GM18858 (cell line): ENCODE measurements at regions not wholly inside any gene's neighbourhood (a gene's known extent, or its start where the extent isn't known, plus 50 kb on each side); places are given as distances from the start of the nearest gene placed in this dataset.

Experiments
- ATAC-seq: cut with Tn5 transposase; IDR thresholded peaks from one replicate; pipeline ENCODE4 v1.9.1; 2021; ENCODE audit not compliant: unreplicated experiment

DNA sequence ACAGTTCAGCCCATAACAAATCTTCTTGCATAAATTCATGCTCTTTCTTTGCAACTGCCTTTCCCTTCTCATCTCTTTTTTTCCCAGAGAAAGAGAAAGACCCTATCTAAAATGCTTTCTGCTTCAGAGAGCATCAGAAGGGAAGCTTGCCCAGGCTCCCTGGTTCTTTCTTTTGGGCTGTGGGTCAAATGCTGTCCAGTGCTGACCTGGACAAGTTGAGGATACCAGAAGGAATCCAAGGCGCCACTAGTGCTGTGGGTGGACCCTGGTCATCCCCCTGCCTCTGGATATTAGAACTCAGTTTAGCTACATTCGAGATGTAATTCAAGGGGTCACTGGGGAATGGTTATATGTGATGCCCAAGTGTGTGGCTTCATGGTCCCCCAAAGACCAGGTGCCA is 411.6 kb downstream of the RPS24 start:
- ATAC-seq: no peak

DNA sequence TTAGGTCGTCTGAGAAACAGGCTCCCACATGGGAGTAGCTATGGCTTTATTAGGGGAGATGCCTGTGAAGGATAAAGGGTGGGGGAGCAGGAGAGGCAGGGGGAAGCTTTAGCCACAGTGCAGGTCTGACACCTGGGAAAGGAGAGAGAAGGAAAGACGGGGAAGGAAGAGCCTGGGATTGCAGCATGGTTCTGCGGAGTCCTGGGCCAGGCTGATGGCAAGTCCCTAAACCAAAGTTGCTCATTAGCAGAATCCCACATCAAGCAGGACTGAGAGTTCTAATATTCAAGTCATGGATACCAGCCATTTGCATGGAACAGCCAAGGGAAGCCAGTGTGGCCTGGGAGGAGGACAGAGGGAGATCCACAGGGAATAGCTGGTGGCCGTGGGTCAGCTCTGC is 414.8 kb downstream of the RPS24 start:
- no peak for ATAC-seq

DNA sequence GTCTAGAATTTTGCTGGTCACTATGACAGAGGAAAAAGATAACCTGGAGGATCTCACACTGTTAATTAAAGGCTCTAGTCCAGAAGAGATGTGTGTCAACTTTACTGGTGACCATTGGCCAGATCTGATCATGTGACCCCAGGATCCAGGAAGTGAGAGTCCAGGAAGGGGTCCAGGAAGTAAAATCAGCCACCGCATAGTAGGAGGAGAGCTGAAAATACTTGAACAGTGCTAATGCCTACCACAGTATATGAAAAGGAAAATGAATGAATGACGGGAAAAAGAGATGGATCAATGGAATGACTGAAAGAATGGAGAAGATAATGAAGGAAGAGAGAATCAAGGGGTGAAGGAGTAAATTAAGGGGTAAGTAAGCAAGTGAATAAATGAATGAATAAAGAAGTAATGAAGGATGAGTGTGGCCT is 415.3 kb downstream of the RPS24 start:
- no peak for ATAC-seq

DNA sequence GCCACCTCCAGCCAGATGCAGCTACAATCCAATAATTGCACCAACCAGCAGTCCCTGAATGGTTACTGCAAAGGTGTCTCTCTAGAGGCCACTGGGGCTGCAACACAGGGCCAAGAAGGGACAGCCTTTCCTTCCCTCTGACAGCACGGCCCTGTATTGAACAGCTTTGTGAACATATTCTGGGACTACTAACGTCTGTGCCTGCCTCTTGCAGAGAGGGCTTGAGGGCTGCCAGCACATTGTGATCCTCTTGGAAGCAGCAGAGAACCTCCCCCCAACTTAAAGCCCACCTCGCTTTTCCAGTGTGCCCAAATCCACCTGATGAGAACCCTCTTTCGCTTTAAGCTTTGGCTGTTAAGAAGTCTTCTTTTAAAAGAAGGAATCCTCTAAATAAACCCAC is 415.9 kb downstream of the RPS24 start:
- ATAC-seq: no peak

DNA sequence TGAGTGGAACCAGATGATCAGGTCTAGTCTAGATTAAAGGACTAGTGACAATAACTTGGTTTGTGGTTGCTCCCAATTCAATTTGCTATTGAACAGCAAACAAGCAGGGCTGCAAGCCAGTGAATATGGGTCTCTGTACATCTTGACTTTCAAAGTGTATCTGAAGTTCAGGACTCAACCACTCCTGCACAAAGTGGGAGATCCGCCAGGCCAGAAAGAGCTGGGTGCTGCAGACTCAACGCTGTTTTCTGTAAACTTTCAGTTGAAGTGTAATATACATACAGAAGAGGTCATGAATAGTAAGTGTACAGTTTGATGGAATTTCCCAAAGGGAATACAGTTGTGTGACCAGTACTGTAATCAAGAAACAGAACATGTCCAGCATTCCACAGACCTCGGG is 416.6 kb downstream of the RPS24 start:
- no peak for ATAC-seq

DNA sequence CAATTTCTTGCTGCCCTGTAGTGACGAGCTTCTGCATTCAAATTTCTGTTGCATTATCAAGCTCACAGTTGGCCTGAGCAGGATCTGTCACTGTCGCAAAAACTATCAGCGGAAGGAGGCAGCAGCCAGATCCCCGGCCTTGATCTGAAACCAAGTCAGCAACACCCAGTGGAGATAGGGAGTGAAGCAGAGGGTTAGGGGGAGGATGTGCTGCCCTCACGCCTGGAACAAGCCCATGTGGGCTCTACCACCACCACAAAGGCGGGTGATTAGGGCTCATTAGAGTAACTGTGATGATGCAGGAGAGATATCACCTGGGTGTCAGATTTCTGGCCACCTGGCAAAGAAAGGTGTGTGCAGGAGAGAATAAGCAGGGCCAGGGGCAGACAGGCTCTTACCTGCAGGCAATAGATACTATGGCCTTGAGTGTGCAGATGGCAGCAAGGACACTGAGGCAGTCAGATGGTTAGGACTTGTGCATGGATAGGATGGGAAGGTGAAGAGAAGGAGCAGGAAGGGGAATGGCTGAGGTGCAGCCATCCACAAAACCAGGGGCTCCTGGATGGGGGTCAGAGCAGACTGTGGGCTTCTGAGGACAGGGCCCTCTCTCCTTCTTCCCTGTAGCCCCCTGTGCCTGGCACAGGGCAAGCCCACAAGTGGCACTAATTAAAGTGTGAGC is 417.3 kb downstream of the RPS24 start:
- ATAC-seq: no peak

DNA sequence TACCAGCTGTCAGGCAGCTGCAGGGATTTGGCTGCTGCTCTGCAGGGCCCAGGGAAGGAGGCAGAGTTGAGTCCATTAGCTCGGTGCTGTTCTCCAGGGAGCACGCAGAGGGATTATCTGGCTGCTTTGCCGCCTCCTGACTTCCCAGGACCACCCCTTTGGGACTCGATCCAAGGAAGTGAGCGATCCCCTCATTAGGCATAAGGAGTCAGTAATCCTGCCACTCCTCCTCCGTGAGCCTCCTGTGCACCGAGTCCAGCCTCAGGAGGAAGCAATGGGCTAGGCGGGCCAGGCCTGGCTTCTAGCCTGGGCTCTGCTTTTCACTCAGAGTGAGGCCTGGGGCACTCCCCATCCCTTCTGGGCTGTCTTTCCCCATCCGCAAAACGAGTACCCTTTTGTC is 417.9 kb downstream of the RPS24 start:
- no peak for ATAC-seq

DNA sequence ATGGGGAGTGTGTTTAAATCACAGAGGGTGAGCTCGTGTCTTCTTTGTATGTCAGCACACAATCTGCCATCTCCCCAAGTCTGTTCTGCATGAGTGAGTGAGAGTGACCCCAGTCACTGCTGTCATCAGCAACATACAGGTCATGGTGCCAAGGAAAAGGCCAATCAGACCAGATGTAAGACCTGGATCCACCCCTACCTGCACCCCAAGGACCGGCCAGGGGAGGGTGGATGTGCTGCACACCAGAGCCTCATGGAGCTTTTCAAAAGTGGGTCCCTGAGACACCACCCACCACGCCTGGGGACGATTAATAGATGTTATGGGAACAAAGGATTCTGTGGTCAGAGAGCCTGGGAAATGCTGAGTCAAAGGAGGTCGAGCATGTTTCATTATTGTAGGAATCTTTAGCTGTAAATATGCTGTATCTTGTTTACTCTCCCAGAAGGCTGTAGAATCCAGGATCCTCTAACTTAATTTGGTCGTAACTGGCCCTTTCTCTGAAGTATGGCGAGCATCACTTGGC is 420.5 kb downstream of the RPS24 start:
- no peak for ATAC-seq

DNA sequence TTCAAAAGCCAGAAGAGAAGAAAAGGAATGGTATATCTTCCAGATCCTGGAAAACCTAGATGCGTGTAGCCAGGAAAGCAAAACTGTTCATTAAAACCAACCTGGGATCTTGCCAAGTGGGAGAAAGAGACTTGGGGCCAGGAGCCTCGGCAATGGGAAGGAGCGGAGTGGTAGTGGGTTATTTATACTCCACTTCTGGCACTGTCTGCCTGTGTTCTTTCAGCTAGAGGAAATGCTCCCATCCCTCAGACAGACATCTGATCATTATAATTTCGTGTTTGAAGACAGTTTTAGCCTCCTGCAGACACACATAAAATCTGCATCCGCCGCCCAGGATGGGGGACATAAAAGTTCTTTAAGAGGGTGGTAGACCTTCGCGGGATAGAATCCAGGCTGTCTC is 421.6 kb downstream of the RPS24 start:
- ATAC-seq: no peak

DNA sequence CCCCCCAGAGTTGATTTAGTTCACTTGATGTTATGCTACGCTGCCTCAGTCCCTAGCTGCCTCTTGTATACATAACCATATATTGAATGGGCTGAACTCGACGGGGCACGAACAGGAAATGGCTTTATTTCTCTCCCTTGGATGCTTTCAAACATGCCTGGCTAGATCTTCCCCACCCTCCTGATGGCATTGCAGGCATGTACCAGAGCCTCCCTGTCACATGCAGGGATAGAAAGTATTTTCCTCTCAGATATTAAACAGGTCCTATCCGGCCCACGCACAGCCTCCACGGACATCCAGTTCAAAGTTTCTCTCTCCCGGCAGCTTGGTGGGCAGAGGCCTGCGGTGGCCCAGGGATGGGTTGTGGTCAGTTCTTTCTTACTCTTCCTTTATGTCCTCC is 422.1 kb downstream of the RPS24 start:
- no peak for ATAC-seq

DNA sequence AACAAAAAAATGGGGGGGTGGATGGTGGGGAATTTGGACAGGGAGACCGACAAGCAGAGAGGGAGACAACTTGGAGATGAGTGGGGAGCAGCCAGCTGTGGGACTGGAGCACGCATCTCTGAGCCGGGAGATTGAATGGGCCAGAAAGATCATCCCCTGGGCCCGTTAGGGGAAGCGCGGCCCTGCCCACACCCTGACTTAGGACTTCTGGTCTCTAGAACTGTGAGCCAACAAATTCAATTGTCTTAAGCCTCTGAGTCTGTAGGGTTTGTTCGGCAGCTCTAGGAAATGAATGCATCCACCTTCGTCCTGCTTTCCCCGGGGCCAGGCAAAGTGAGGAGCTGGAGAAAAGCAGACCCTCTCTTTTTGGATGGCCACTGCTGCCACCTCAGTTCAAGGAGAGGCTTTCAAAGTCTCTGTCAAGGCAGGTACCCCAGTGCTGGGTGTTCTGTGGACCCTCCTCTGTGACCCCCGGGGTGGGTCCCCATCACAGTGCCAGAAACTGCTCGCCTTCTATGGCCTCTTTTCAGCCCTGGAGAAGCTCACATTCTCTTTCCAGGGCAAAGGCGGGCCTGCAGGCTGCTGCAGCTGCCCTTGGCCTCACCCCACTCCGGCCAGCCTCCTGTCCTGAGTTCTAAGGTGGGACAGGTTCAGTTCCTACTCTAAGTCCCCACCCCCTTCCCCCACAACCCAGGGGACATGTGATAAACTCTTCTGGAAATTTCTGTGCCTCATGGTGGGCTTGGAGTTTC is 423.2 kb downstream of the RPS24 start:
- ATAC-seq: no peak

DNA sequence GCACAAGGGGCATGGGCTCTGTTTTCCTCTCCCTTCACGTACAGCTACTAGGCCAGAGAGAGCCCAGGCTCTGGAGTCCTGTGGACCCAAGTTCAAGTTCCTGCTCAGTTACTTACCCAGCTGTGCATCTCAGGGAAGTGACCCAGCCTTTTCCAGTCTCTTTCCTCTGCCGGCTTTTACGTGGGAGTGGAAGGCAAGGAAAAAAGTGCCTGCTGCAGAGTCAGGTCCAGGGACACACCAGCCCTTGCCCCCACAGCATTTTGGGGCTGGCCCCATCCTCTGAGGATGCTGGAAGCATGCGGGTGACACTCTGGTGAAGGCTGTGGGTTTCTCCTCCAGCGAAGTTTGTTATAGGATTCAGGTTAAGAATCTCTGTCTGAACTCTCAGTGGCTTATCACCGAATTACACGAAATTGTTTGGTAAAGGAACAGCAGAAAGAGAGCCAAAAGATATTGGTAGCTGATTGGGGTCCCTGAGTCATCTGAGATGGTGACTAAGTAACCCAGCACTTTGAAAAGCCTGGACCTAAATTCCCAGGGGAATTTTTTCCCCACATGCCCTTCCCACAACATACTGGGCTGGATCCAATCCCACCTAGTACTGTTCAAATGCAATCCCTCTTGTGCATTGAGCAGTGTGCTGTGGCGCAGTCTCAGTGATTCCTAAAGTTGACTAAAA is 424.3 kb downstream of the RPS24 start:
- ATAC-seq: no peak

DNA sequence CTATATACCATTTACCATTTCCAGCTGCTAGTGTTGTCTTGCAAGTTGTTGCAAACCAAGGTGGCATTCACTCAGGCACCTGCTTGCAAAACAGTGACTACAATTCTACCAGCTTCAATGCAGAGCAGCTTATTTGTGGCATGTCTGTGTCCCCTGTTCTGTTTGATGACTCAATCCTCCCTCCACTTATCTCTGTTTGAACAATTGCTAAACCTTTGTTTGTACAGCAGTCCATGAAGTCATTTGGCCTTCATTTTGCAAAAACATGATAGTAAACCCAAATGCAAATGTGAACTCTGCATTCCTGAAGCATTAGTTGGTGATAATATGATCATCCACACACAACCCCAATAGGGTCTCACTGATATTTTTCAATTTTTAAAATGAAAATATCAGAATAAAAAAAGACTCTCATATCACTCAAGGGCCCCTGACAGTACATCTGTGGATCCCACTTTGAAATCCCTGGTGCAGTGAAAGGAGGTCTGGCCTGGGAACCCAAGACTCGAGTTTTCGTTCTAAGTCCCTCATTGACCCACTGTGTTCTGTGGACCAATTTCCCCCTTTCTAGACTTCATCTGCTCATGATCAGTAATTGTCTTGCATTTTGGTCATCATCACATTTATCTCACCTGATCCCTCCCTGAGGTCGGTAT is 425.4 kb downstream of the RPS24 start:
- no peak for ATAC-seq

DNA sequence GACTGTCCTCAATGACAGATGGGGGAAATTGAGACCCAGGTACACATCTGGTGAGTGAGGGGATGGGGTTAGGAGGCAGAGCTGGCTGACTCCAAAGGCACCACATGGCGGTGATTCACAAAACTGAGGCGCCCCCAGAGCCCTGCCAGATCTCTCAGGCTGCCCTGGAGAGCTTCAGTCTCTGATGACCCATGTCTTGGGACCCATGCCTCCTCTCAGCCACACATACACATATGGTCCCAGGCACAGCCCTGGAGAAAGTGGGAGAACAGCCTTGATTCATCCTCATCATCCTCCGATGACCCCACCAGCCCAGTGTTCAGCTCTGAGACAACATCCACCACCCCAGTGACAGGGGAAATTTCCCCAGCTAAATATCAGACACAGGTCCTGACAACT is 426.0 kb downstream of the RPS24 start:
- no peak for ATAC-seq

DNA sequence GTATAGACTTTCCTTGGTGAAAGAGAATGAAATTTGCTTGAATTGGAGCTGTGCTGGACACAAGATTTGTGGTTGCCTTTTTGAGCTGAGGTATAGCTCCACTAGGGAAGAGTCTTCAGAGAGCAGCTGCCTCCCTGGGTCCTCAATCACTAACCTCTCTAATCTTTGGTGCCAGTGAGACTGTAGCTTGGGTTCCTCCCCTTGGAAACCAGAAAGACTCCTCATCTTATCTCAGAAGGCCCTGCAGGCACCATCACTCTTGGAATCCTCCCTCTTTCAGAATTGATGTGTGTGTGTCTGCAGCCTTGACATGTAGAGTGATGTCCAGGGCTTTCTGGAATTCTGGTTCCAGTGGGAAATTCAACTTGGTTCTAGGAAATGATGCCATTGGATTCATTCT is 426.5 kb downstream of the RPS24 start:
- no peak for ATAC-seq

DNA sequence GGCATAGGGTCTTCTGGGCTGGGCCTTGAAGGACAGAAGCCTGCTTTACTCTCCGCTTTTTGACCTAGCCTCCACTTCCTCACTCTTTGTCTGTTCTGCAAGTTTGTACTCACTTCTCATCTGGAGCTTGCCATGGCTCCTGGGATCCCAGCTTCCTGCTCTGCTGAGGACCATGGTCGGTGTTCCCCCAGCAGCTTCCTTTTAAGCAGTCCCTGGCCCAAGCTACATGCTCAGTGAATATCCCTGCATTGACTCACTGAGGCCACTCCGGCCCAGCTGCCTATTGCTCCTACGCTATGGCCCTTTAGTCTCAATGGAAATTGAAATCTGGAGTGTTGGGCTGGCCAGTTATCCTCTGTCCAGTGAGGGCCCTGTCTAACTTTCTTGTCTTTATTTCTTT is 427.7 kb downstream of the RPS24 start:
- ATAC-seq: no peak

DNA sequence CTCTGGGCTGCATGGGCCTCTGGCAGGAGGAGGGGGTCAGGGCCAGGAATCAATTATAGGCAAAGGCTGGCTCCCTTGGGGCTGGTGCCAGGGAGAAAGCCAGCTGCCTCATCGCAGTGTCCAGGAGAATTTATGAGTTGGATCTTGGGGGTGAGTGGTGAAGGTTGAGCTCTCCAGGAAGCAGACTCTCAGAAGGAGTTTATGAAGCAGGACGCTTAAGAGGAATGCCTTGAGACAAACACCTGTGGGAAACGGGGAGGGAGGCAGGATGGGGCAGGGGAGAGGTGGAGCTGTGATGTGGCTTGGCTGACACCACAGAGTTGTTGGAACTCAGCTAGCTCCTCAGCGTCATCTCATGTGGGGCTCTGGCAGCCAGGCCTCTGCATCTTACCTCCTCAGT is 428.5 kb downstream of the RPS24 start:
- no peak for ATAC-seq

DNA sequence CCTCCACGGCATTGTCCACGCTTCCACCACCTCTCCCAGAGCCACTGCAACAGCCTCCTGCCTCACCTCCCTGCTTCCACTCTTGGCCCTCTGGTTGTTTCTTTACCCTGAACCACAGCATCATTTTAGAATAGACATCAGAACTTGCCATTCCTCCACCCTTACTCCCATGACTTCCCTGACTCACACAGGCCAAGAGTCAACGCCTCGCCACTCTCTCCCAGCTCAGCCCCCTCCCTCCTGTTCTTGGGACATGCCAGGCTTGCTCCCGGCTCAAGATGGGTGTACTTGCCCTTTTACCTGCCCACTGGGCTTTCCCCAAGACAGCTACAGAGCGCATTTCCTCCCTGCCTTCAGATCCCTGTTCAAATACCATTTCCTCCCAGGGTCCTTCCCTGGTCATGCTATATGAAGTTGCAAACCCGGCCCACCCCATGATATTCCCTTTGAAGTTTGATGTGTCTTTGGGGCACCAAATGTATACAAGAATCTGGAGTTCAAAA is 429.1 kb downstream of the RPS24 start:
- no peak for ATAC-seq

DNA sequence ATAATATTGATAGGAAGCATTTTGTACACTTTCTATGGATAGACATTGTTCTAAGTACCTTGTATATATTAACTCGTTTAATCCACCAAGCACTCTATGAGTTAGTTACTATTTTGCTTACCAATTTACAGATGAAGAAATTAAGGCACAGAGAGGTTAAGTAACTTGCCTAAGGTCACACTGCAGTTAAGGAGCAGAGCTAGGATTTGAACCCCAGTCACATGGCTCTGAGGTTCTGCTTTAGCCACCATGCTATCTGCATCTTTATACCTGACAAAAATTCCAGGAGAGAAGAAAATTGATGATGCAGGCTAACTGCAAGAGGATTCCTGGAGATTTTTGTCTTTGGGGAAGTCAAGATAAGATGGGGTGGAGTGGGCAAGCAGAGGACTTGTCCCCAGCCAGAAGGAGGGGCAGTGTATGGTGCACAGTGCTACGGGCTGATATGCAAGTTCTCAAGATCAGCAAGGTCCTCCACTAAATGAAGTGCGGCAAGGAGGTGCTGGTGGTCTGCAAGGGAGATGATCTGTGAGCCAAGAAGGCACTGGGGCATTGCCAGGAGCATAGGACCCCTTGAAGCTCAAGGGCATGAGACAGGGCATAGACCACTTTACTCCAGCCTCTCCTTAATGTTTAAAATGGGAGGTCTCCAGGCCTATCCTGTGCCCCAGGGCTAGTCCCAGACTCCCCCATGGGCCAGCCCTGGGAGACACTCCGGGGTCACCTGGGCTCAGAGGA is 430.6 kb downstream of the RPS24 start:
- no peak for ATAC-seq

DNA sequence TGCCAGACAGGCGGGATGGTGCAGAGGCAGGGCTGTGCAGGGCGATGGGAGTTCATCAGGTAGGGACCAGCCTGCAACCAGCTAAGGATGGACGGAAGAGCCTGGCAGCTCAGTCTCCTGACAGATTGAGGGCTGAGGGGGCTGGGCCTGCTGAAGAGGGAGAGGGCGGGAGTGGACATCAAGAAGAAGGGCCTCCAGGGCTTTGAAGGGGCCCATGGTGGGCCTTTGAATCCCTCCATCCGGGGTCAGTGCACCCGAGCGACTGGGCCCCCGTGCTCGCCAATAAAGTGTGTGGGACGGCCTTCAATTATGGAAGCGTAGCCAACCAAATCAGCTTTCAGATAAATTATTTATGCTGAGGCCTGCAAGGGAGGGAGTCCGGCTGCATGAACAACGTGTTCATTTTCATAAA is 431.2 kb downstream of the RPS24 start:
- ATAC-seq: no peak

DNA sequence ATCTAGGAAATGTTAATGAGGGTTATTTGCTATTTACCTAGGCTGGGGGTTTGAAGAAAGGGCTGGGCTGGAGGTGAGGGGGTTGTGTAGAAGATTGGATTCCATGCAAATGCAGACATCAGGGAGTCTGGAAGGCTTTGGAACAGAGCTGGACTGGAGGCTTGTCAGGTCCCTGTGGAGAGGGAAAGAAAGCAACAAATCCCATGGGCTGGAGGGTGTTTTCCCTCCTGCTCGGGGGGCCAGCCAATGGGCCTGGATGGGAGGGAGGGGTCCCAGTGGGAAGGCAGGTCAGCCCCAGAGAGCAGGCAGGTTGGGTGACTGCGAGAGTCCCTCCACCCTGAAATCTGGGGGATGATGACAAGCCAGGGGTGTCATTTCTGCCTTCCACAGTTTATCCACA is 431.8 kb downstream of the RPS24 start:
- ATAC-seq: no peak
